ENCODE measurements at regions not wholly inside any gene's neighbourhood (a gene's known extent, or its start where the extent isn't known, plus 50 kb on each side); places are given as distances from the start of the nearest gene placed in this dataset.

DNA sequence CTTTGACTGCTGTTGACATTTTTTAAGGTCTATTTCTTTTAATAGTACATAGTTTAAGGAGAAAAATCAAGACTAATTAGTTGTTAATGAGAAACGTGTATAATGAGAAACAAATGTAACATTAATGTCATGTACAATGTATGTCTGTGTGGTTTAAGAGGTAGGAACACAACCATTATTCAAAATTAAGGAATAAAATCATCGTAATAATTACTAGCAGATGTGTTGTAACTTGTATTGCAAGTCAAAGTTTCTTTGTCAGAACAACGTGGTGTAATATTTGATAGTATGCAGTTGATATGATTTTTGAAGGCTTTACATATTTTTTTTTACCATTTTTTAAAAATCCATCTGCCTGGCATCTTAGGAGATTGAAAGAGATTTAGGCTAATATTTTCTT lies 120.2 kb upstream of the ARRDC3 start:
- TF ChIP-seq CTCF (IDR thresholded peaks at IDR 0.05) (no peak), POLR2A (IDR thresholded peaks at IDR 0.05) (no peak), EP300 (IDR thresholded peaks at IDR 0.05) (no peak)
